ENCODE measurements at regions not wholly inside any gene's neighbourhood (a gene's known extent, or its start where the extent isn't known, plus 50 kb on each side); places are given as distances from the start of the nearest gene placed in this dataset.

- Histone ChIP-seq H2AFZ (ENCODE audit: insufficient read depth, low read depth, low read length, poor library complexity, severe bottlenecking) (no peak overlapping the region), H3K27ac (ENCODE audit: low read depth in 1 of 2, low read length in 2 of 2) (no peak overlapping the region), H3K79me2 (ENCODE audit: insufficient read depth, low read length) (no peaks in the 10 kb centered on the region), H3K27me3 (ENCODE audit: control insufficient read depth in 2 of 2, insufficient read depth in 2 of 2, low read length in 2 of 2) (no peaks in the 10 kb centered on the region), H3K4me2 (replicated peaks; ENCODE audit: extremely low read depth, low read length, poor library complexity, severe bottlenecking) (no peak overlapping the region), H3K4me3 (replicated peaks in 1 of 3; ENCODE audit: low read depth in 2 of 3, low read length in 3 of 3) (no peak overlapping the region), H4K20me1 (ENCODE audit: insufficient read depth, low read length) (no peaks in the 10 kb centered on the region), H3K9ac (ENCODE audit: insufficient read depth, low read length, poor library complexity, severe bottlenecking) (no peak overlapping the region), H3K36me3 (replicated peaks in 1 of 2; ENCODE audit: control insufficient read depth in 1 of 2, insufficient read depth in 2 of 2, low read length in 2 of 2) (no peaks in the 10 kb centered on the region), H3K4me1 (ENCODE audit: control insufficient read depth in 1 of 2, insufficient read depth in 2 of 2, low read length in 2 of 2) (no peaks in the 10 kb centered on the region), H3K9me3 (replicated peaks in 1 of 2; ENCODE audit: control insufficient read depth in 1 of 2, insufficient read depth in 1 of 2, low read length in 2 of 2) (no peaks in the 10 kb centered on the region)
- no peaks in the 10 kb centered on the region for H3K36me3 Mint-ChIP-seq
- H3K4me3 Mint-ChIP-seq, result no peak overlapping the region
- no CpG with 5 or more reads among the region's 3 CpGs for WGBS (ENCODE audit: insufficient coverage)
- DNase-seq, result no peak
- H3K4me1 Mint-ChIP-seq, result no peaks in the 10 kb centered on the region
- H3K27ac Mint-ChIP-seq, result no peak overlapping the region
- no peaks in the 10 kb centered on the region for H3K9me3 Mint-ChIP-seq
- H3K27me3 Mint-ChIP-seq (ENCODE audit: low read depth in 3 of 3), result no peaks in the 10 kb centered on the region
- intact Hi-C loops (cut with micrococcal nuclease), result no loop called here
- no peak for TF ChIP-seq CTCF (IDR thresholded peaks at IDR 0.05)
Measured at GRCh38 chr4:136055360-136055759, 1476.9 kb downstream of the PCDH18 start.

DNA sequence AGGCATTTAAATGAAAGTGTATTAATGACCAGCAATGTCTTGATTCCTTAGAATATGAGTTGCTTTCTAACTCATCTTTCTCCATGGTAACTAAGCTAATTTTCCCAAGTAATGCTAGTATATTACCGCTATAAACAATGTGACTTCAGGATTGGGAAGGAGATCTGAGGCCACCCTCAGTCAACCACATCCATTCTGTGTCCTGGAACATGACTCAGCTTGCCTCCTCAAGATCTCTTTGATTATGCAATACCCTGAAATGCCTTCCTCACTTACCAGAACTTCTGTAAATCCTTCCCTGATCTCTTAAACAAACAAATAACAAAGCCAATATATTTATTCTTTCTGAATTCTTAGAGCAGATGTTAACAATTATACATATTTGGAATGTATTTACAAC lies 1495.5 kb downstream of the PCDH18 start:
- peaks cover 0 to 3% (median 0%) of the 10 kb centered on the region in 7 donors for H3K9me3 Mint-ChIP-seq
- no peak overlapping the region for H2AFZ ChIP-seq (ENCODE audit: insufficient read depth, low read depth, low read length, poor library complexity, severe bottlenecking)
- no peak overlapping the region for H3K27ac ChIP-seq (ENCODE audit: low read depth in 1 of 2, low read length in 2 of 2)
- no peak overlapping the region for H3K4me3 Mint-ChIP-seq
- H3K4me1 Mint-ChIP-seq, result no peaks in the 10 kb centered on the region
- H3K4me3 ChIP-seq (replicated peaks in 1 of 3; ENCODE audit: low read depth in 2 of 3, low read length in 3 of 3), result no peak overlapping the region
- no peak overlapping the region for H3K9ac ChIP-seq (ENCODE audit: insufficient read depth, low read length, poor library complexity, severe bottlenecking)
- H3K9me3 ChIP-seq (replicated peaks in 1 of 2; ENCODE audit: control insufficient read depth in 1 of 2, insufficient read depth in 1 of 2, low read length in 2 of 2), result no peaks in the 10 kb centered on the region
- H3K27ac Mint-ChIP-seq, result no peak overlapping the region
- intact Hi-C loops (cut with micrococcal nuclease), result no loop called here
- no peaks in the 10 kb centered on the region for H3K79me2 ChIP-seq (ENCODE audit: insufficient read depth, low read length)
- WGBS (ENCODE audit: insufficient coverage), result no CpG with 5 or more reads among the region's 1 CpG
- DNase-seq, result no peak
- H4K20me1 ChIP-seq (ENCODE audit: insufficient read depth, low read length), result no peaks in the 10 kb centered on the region
- no peaks in the 10 kb centered on the region for H3K27me3 Mint-ChIP-seq (ENCODE audit: low read depth in 3 of 3)
- no peaks in the 10 kb centered on the region for H3K36me3 ChIP-seq (replicated peaks in 1 of 2; ENCODE audit: control insufficient read depth in 1 of 2, insufficient read depth in 2 of 2, low read length in 2 of 2)
- H3K27me3 ChIP-seq (ENCODE audit: control insufficient read depth in 2 of 2, insufficient read depth in 2 of 2, low read length in 2 of 2), result no peaks in the 10 kb centered on the region
- no peak overlapping the region for H3K4me2 ChIP-seq (replicated peaks; ENCODE audit: extremely low read depth, low read length, poor library complexity, severe bottlenecking)
- H3K36me3 Mint-ChIP-seq, result no peaks in the 10 kb centered on the region
- no peaks in the 10 kb centered on the region for H3K4me1 ChIP-seq (ENCODE audit: control insufficient read depth in 1 of 2, insufficient read depth in 2 of 2, low read length in 2 of 2)
- TF ChIP-seq CTCF (IDR thresholded peaks at IDR 0.05), result no peak
